GM23338 (cell line): ENCODE measurements at regions not wholly inside any gene's neighbourhood (a gene's known extent, or its start where the extent isn't known, plus 50 kb on each side); places are given as distances from the start of the nearest gene placed in this dataset.

Experiments
- ATAC-seq: fragments of 200-7000 bp; cut with Tn5 transposase; 3 replicates; pipeline ENCODE4 v1.9.1; 2020
- DNase-seq: peaks from one replicate; pipeline ENCODE4 v3.0.0-alpha.2; 2015; ENCODE audit warnings: low spot score
- H2AFZ ChIP-seq: fragments of 200-600 bp; sonication (generic); 2 replicates; pipeline ENCODE4 v1.8.0; 2016; ENCODE audit warnings: antibody characterized with exemption, mild to moderate bottlenecking, moderate library complexity
- H3F3A ChIP-seq: fragments of 200-600 bp; sonication (generic); replicated peaks from 2 replicates; pipeline ENCODE4 v1.8.0; 2017; ENCODE audit warnings: antibody characterized with exemption, mixed run types, low read depth
- H3K27ac ChIP-seq: fragments of 200-600 bp; sonication (generic); 2 replicates; pipeline ENCODE4 v1.6.1; 2016; ENCODE audit warnings: low read depth
- H3K27me3 ChIP-seq: fragments of 200-600 bp; sonication (generic); 2 replicates; pipeline ENCODE4 v1.8.0; 2016; ENCODE audit warnings: mild to moderate bottlenecking, mixed run types, moderate library complexity; ENCODE audit not compliant: insufficient read depth
- H3K36me3 ChIP-seq: fragments of 200-600 bp; sonication (generic); 2 replicates; pipeline ENCODE4 v1.8.0; 2016; ENCODE audit warnings: mild to moderate bottlenecking; ENCODE audit not compliant: insufficient read depth
- H3K4me1 ChIP-seq: fragments of 200-600 bp; sonication (generic); 2 replicates; pipeline ENCODE4 v1.8.0; 2016; ENCODE audit warnings: mild to moderate bottlenecking, moderate library complexity; ENCODE audit not compliant: insufficient read depth
- H3K4me2 ChIP-seq: fragments of 200-600 bp; sonication (generic); 2 replicates; pipeline ENCODE4 v1.7.1; 2017; ENCODE audit warnings: mixed run types
- H3K4me3 ChIP-seq: fragments of 200-600 bp; sonication (generic); 2 replicates; pipeline ENCODE4 v1.6.1; 2016; ENCODE audit warnings: mixed run types
- H3K79me2 ChIP-seq: fragments of 200-600 bp; sonication (generic); replicated peaks from 2 replicates; pipeline ENCODE4 v1.8.0; 2017; ENCODE audit warnings: mild to moderate bottlenecking; ENCODE audit not compliant: insufficient read depth
- H3K9me2 ChIP-seq: fragments of 200-600 bp; sonication (generic); 2 replicates; pipeline ENCODE4 v1.8.0; 2017; ENCODE audit not compliant: insufficient read depth
- H4K20me1 ChIP-seq: fragments of 200-600 bp; sonication (generic); replicated peaks from 2 replicates; pipeline ENCODE4 v1.8.0; 2017; ENCODE audit warnings: mild to moderate bottlenecking; ENCODE audit not compliant: insufficient read depth
- H3K27ac Mint-ChIP-seq: 2 replicates; pipeline ENCODE4 v1.8.0; 2020; ENCODE audit warnings: inconsistent platforms, mild to moderate bottlenecking, moderate library complexity, mixed read lengths
- H3K27me3 Mint-ChIP-seq: 3 replicates; pipeline ENCODE4 v1.8.0; 2022; ENCODE audit warnings: low read depth, mild to moderate bottlenecking, moderate library complexity, mixed read lengths, inconsistent platforms; ENCODE audit not compliant: insufficient read depth, poor library complexity
- H3K36me3 Mint-ChIP-seq: 3 replicates; pipeline ENCODE4 v1.8.0; 2021; ENCODE audit warnings: low read depth, mild to moderate bottlenecking, inconsistent platforms, moderate library complexity, mixed read lengths
- H3K4me1 Mint-ChIP-seq: 3 replicates; pipeline ENCODE4 v1.8.0; 2020; ENCODE audit warnings: mild to moderate bottlenecking, inconsistent platforms, mixed read lengths
- H3K4me3 Mint-ChIP-seq: 3 replicates; pipeline ENCODE4 v1.8.0; 2021; ENCODE audit warnings: moderate library complexity, mild to moderate bottlenecking, inconsistent platforms, mixed read lengths
- H3K9me3 Mint-ChIP-seq: 3 replicates; pipeline ENCODE4 v1.8.0; 2020; ENCODE audit warnings: moderate library complexity, mild to moderate bottlenecking, inconsistent platforms, mixed read lengths
- CREB1 ChIP-seq: fragments of 250-450 bp; sonication (Bioruptor Pico); IDR thresholded peaks from 2 replicates; pipeline ENCODE4 v1.5.0; 2020; ENCODE audit warnings: low read depth, mild to moderate bottlenecking, moderate library complexity
- EZH2 ChIP-seq: fragments of 200-600 bp; sonication (generic); IDR thresholded peaks from one replicate; pipeline ENCODE4 v1.8.0; 2017; ENCODE audit warnings: antibody characterized with exemption, mild to moderate bottlenecking, low read depth; ENCODE audit not compliant: unreplicated experiment
- EZH2phosphoT487 ChIP-seq: fragments of 200-600 bp; sonication (generic); IDR thresholded peaks from one replicate; pipeline ENCODE4 v1.8.1; 2018; ENCODE audit warnings: antibody characterized with exemption; ENCODE audit not compliant: unreplicated experiment
- NANOG ChIP-seq: IDR thresholded peaks from 2 replicates; pipeline ENCODE4 v1.6.1; 2016; ENCODE audit warnings: antibody characterized with exemption, borderline replicate concordance
- POLR2AphosphoS5 ChIP-seq: IDR thresholded peaks from 2 replicates; pipeline ENCODE4 v1.6.1; 2016; ENCODE audit warnings: antibody characterized with exemption, low read depth
- STAT1 ChIP-seq: IDR thresholded peaks from one replicate; pipeline ENCODE4 v1.6.1; 2016; ENCODE audit warnings: antibody characterized with exemption; ENCODE audit not compliant: unreplicated experiment
- ZNF331 ChIP-seq: fragments of 250-450 bp; sonication (Bioruptor Pico); IDR thresholded peaks from 2 replicates; pipeline ENCODE4 v1.5.0; 2020; ENCODE audit warnings: low read depth, mild to moderate bottlenecking, moderate library complexity
- TF ChIP-seq, protein P1 (sequence below): IDR thresholded peaks from 2 replicates; pipeline ENCODE4 v1.6.1; 2016; ENCODE audit warnings: antibody characterized with exemption
- TF ChIP-seq, protein P2 (sequence below), 2 experiments: fragments of 200-600 bp in 1 of 2; sonication (generic) in 1 of 2; conservative IDR thresholded peaks; 2 replicates each; pipeline versions ENCODE4 v1.5.1 to v1.6.1; 2016 to 2017; ENCODE audit warnings: antibody characterized with exemption in 2 of 2, low read depth in 2 of 2, mild to moderate bottlenecking in 2 of 2, moderate library complexity in 1 of 2

DNA sequence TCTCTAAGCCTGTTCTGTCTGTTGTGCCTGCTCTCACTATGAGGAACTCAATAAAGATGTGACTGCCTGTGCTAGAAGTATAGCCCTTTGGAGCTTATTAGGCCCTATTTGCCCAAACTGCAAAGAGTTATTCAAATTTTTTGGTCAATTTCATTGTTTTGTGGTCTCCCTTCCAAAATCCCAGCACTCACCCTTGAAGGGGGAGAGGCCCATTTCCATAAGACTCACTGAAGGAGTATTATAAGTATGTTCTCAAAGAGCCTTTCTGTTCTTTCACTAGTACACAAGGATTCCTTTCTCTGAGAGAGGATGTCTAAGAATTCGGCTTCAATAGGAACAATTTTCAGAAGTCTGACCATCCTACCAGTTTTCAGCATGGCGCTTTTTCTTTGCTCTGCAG lies 641.9 kb upstream of the REG3G start (continued):
- TF ChIP-seq EZH2phosphoT487 (no peak), CREB1 (no peak), EZH2 (no peak), STAT1 (no peak), ZNF331 (no peak), POLR2AphosphoS5 (no peak)
- TF ChIP-seq, protein P1, sequence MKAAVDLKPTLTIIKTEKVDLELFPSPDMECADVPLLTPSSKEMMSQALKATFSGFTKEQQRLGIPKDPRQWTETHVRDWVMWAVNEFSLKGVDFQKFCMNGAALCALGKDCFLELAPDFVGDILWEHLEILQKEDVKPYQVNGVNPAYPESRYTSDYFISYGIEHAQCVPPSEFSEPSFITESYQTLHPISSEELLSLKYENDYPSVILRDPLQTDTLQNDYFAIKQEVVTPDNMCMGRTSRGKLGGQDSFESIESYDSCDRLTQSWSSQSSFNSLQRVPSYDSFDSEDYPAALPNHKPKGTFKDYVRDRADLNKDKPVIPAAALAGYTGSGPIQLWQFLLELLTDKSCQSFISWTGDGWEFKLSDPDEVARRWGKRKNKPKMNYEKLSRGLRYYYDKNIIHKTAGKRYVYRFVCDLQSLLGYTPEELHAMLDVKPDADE, result no peak
- TF ChIP-seq, protein P2, sequence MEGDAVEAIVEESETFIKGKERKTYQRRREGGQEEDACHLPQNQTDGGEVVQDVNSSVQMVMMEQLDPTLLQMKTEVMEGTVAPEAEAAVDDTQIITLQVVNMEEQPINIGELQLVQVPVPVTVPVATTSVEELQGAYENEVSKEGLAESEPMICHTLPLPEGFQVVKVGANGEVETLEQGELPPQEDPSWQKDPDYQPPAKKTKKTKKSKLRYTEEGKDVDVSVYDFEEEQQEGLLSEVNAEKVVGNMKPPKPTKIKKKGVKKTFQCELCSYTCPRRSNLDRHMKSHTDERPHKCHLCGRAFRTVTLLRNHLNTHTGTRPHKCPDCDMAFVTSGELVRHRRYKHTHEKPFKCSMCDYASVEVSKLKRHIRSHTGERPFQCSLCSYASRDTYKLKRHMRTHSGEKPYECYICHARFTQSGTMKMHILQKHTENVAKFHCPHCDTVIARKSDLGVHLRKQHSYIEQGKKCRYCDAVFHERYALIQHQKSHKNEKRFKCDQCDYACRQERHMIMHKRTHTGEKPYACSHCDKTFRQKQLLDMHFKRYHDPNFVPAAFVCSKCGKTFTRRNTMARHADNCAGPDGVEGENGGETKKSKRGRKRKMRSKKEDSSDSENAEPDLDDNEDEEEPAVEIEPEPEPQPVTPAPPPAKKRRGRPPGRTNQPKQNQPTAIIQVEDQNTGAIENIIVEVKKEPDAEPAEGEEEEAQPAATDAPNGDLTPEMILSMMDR (conservative IDR thresholded peaks at IDR 0.05; ENCODE audit: low read depth in 2 of 2), result no peak

DNA sequence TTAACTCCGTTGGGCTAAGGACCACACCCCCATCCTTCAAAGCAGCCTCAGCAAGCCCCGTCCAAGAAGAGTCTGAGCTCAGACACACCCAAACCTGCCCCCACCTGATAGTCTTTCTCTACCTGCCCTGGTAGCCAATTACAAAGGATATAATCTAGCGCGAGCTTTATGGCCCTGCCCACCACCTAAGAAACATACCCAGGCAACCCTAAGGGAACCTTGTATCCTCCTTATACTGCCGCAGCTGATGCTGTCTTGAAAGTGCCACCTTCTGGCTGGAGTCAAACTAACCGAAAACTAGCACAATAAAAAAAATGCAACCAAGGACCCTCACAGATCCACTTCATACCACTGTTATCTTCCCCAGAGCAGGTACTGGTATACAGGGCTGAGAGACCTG lies 628.3 kb upstream of the REG3G start:
- no peak overlapping the region for H3K4me3 ChIP-seq
- DNase-seq (peak; percentile 12), ATAC-seq (no peak)
- Mint-ChIP-seq H3K4me1 (no peaks in the 10 kb centered on the region), H3K27me3 (peaks cover 2% of the 10 kb centered on the region), H3K4me3 (no peak overlapping the region), H3K9me3 (peaks cover 18% of the 10 kb centered on the region; the same call in 2 of the 3 replicates), H3K27ac (no peak overlapping the region), H3K36me3 (peaks cover 4% of the 10 kb centered on the region; the same call in 1 of the 3 replicates)
- no peak overlapping the region for H3K4me2 ChIP-seq
- no peak overlapping the region for H3K27ac ChIP-seq
- TF ChIP-seq, protein P2 (conservative IDR thresholded peaks at IDR 0.05; ENCODE audit: low read depth in 2 of 2), result peak in 1 of 2 experiments; percentile 51; a peak in 2 of 4 replicates
- TF ChIP-seq NANOG, result no peak
- no peaks in the 10 kb centered on the region for H3K27me3 ChIP-seq
- no peaks in the 10 kb centered on the region for H3K36me3 ChIP-seq
- H3F3A ChIP-seq, result no peaks in the 10 kb centered on the region
- H4K20me1 ChIP-seq, result no peaks in the 10 kb centered on the region
- no peaks in the 10 kb centered on the region for H3K79me2 ChIP-seq
- peak overlapping the region; percentile 52; the same call in 1 of the 2 replicates for H2AFZ ChIP-seq
- no peaks in the 10 kb centered on the region; the same call in 1 of the 2 replicates for H3K9me2 ChIP-seq
- H3K4me1 ChIP-seq, result no peaks in the 10 kb centered on the region
